COLO829 (cell line): ENCODE measurements at regions not wholly inside any gene's neighbourhood (a gene's known extent, or its start where the extent isn't known, plus 50 kb on each side); places are given as distances from the start of the nearest gene placed in this dataset.

Experiments
- DNase-seq: peaks from one replicate; pipeline ENCODE4 v3.0.0; 2012; ENCODE audit warnings: low spot score

GRCh38 chr12:30019366-30020140 is 235.8 kb upstream of the TMTC1 start:
- DNase-seq, result no peak

GRCh38 chr12:30016540-30017055 is 232.9 kb upstream of the TMTC1 start:
- no peak for DNase-seq

GRCh38 chr12:30015631-30016337 is 232.0 kb upstream of the TMTC1 start:
- DNase-seq, result no peak

- DNase-seq, result no peak
These were observed 231.2 kb upstream of the TMTC1 start for GRCh38 chr12:30014991-30015390.

- no peak for DNase-seq
These were observed 229.2 kb upstream of the TMTC1 start for GRCh38 chr12:30012816-30013450.

- no peak for DNase-seq
These were observed 226.6 kb upstream of the TMTC1 start for GRCh38 chr12:30010071-30011052.

- DNase-seq, result no peak
These were observed 222.3 kb upstream of the TMTC1 start for GRCh38 chr12:30006021-30006420.

GRCh38 chr12:30003321-30003720 is 219.6 kb upstream of the TMTC1 start:
- no peak for DNase-seq

- no peak for DNase-seq
These were observed 218.9 kb upstream of the TMTC1 start for GRCh38 chr12:30002677-30003076.

GRCh38 chr12:30000401-30000800 is 216.7 kb upstream of the TMTC1 start:
- DNase-seq, result no peak

GRCh38 chr12:29996993-29997392 is 213.3 kb upstream of the TMTC1 start:
- DNase-seq, result no peak

GRCh38 chr12:29992366-29992765 is 208.6 kb upstream of the TMTC1 start:
- no peak for DNase-seq

- DNase-seq, result no peak
These were observed 208.2 kb upstream of the TMTC1 start for GRCh38 chr12:29991924-29992323.

GRCh38 chr12:29990971-29991370 is 207.2 kb upstream of the TMTC1 start:
- DNase-seq, result no peak

GRCh38 chr12:29983851-29984250 is 200.1 kb upstream of the TMTC1 start:
- DNase-seq, result no peak

GRCh38 chr12:29980304-29980703 is 196.6 kb upstream of the TMTC1 start:
- no peak for DNase-seq

- peak; percentile 42 for DNase-seq
These were observed 187.7 kb upstream of the TMTC1 start for GRCh38 chr12:29971446-29971845.

- no peak for DNase-seq
These were observed 186.8 kb upstream of the TMTC1 start for GRCh38 chr12:29970501-29970900.

GRCh38 chr12:29962276-29963035 is 178.7 kb upstream of the TMTC1 start:
- DNase-seq, result peak; percentile 65

- DNase-seq, result no peak
These were observed 177.5 kb upstream of the TMTC1 start for GRCh38 chr12:29961231-29961630.

GRCh38 chr12:29960122-29960521 is 176.4 kb upstream of the TMTC1 start:
- no peak for DNase-seq
